Loucy (cell line): ENCODE measurements at regions not wholly inside any gene's neighbourhood (a gene's known extent, or its start where the extent isn't known, plus 50 kb on each side); places are given as distances from the start of the nearest gene placed in this dataset.

Source experiments
- H2AFZ ChIP-seq: fragments of 200-600 bp; sonication (generic); 2 replicates; pipeline ENCODE4 v1.6.0; 2016; ENCODE audit warnings: antibody characterized with exemption, mild to moderate bottlenecking, low read length, moderate library complexity
- H3F3A ChIP-seq: fragments of 200-600 bp; 2 replicates; pipeline ENCODE4 v1.6.0; 2016; ENCODE audit warnings: antibody characterized with exemption, low read depth, mild to moderate bottlenecking
- H3K27me3 ChIP-seq: fragments of 200-600 bp; sonication (generic); 2 replicates; pipeline ENCODE4 v1.6.1; 2014; ENCODE audit warnings: low read length, mild to moderate bottlenecking; ENCODE audit not compliant: insufficient read depth, poor library complexity, severe bottlenecking
- H3K36me3 ChIP-seq: fragments of 200-600 bp; sonication (generic); 2 replicates; pipeline ENCODE4 v1.6.1; 2016; ENCODE audit warnings: low read length; ENCODE audit not compliant: insufficient read depth
- H3K4me1 ChIP-seq: fragments of 200-600 bp; sonication (generic); 2 replicates; pipeline ENCODE4 v1.5.1; 2014; ENCODE audit warnings: low read length, mild to moderate bottlenecking; ENCODE audit not compliant: insufficient read depth, poor library complexity, severe bottlenecking
- H3K4me2 ChIP-seq: fragments of 200-600 bp; sonication (generic); 2 replicates; pipeline ENCODE4 v1.6.0; 2014; ENCODE audit warnings: antibody characterized with exemption, low read length, low read depth, mild to moderate bottlenecking; ENCODE audit not compliant: poor library complexity, severe bottlenecking
- H3K4me3 ChIP-seq: fragments of 200-600 bp; sonication (generic); 2 replicates; pipeline ENCODE4 v1.5.1; 2014; ENCODE audit warnings: low read length, mild to moderate bottlenecking, mixed read lengths; ENCODE audit not compliant: poor library complexity, severe bottlenecking
- H3K79me2 ChIP-seq: fragments of 200-600 bp; sonication (generic); 2 replicates; pipeline ENCODE4 v1.6.1; 2014; ENCODE audit warnings: low read length; ENCODE audit not compliant: insufficient read depth
- H3K9ac ChIP-seq: fragments of 200-600 bp; sonication (generic); 2 replicates; pipeline ENCODE4 v1.6.0; 2014; ENCODE audit warnings: mild to moderate bottlenecking, low read depth, low read length, moderate library complexity; ENCODE audit not compliant: poor library complexity, severe bottlenecking
- H3K9me2 ChIP-seq: fragments of 200-600 bp; sonication (generic); replicated peaks from 2 replicates; pipeline ENCODE4 v1.6.1; 2016; ENCODE audit warnings: low read depth, low read length, mixed read lengths
- H3K9me3 ChIP-seq: fragments of 200-600 bp; sonication (generic); 2 replicates; pipeline ENCODE4 v1.6.1; 2014; ENCODE audit warnings: mild to moderate bottlenecking, antibody characterized with exemption, low read length, low read depth; ENCODE audit not compliant: insufficient read depth
- H4K20me1 ChIP-seq: fragments of 200-600 bp; sonication (generic); 2 replicates; pipeline ENCODE4 v1.6.0; 2014; ENCODE audit warnings: antibody characterized with exemption, low read length, mild to moderate bottlenecking; ENCODE audit not compliant: insufficient read depth, poor library complexity, severe bottlenecking
- EZH2phosphoT487 ChIP-seq: fragments of 200-600 bp; IDR thresholded peaks from 2 replicates; pipeline ENCODE4 v1.6.1; 2018; ENCODE audit warnings: antibody characterized with exemption, mild to moderate bottlenecking, moderate library complexity, borderline replicate concordance
- TF ChIP-seq, protein P1 (sequence below): fragments of 200-600 bp; sonication (generic); conservative IDR thresholded peaks from 2 replicates; pipeline ENCODE4 v1.5.1; 2014; ENCODE audit warnings: mild to moderate bottlenecking, antibody characterized with exemption, low read length

DNA sequence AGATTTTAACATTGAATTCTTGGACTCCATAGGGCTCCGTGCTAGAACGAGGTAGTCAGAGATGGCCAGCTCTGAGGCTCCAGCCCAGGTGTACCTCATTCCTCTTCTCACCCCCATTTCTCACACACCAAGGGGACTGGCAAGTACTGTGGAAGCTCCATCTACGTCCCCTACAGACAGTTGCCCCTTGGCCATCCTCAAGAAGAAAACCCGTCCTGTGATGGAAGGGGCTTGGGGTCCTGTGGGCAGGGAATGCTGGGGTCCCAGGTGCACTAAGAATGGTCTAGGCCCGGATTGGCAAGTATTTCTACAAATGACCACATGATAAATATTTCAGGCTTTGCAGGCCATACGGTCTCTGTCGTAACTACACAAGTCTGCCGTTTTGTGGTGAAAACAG, 110.3 kb downstream of the PDCL3 start:
- Histone ChIP-seq H3K4me1 (no peaks in the 10 kb centered on the region), H4K20me1 (no peaks in the 10 kb centered on the region), H3K4me3 (no peak overlapping the region), H3K9ac (no peak overlapping the region), H3K9me2 (no peaks in the 10 kb centered on the region), H3K4me2 (no peak overlapping the region), H3K9me3 (no peaks in the 10 kb centered on the region), H3K36me3 (no peaks in the 10 kb centered on the region), H3K79me2 (no peaks in the 10 kb centered on the region), H3F3A (no peaks in the 10 kb centered on the region), H2AFZ (no peak overlapping the region), H3K27me3 (no peaks in the 10 kb centered on the region)
- TF ChIP-seq, protein P1, sequence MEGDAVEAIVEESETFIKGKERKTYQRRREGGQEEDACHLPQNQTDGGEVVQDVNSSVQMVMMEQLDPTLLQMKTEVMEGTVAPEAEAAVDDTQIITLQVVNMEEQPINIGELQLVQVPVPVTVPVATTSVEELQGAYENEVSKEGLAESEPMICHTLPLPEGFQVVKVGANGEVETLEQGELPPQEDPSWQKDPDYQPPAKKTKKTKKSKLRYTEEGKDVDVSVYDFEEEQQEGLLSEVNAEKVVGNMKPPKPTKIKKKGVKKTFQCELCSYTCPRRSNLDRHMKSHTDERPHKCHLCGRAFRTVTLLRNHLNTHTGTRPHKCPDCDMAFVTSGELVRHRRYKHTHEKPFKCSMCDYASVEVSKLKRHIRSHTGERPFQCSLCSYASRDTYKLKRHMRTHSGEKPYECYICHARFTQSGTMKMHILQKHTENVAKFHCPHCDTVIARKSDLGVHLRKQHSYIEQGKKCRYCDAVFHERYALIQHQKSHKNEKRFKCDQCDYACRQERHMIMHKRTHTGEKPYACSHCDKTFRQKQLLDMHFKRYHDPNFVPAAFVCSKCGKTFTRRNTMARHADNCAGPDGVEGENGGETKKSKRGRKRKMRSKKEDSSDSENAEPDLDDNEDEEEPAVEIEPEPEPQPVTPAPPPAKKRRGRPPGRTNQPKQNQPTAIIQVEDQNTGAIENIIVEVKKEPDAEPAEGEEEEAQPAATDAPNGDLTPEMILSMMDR: no peak
- TF ChIP-seq EZH2phosphoT487: no peak

DNA sequence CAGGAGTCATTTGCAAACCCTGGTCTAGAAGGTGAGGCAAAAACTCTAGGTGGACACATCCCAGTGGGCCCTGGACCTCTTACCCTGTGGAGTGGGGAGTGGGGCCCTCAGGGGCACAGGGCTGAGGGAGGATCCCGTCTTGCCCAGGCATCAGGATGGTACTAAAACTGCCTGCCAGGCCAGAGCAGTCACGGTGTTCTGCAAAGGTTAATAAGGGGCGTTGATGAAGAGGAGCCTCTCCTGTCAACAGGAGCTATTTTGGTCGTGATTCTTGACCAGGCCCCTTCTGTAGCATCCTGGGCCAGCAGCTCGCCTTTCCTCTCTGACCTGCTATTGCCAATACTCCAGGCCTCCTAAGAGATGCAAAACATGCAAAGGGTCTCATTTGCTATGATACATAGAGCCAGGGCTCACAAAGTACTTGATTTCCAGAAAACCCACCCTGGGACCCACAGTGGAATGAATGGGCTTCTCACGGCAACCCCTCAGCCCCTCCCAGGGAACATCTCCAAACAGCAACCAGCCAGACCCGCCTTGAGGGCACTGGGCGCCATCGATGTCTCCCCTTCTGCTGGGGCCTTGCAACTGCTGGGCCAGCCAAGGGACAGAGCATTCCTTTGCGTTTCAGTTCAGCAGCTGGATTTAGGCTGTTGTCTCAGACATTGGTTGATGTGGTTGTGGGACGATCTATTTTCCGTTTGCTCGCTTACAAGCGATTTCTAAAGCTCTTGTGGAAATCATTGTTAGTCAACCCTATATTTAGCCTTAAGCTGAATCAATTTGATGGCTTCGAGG, 111.1 kb downstream of the PDCL3 start:
- H4K20me1 ChIP-seq: no peaks in the 10 kb centered on the region

DNA sequence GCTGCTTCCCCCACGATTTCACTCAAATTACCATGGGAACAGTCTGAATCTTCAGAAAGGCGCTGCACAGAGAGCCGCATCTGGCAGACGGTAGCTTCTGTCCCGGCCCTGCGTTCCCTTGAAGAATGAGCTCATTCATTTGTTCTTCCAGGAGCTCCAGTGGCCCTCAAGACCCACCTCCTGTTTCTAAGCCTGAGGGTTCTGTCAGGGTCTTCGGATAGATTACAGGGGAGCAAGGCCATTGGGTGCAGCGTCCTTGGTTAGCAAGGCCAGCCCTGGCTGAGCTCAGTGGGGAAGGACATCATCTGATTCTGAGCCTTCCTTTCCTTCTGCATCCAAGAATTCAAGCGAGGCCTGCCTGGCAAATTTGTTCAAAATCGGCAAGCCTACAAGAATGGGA, 111.9 kb downstream of the PDCL3 start:
- H3K27me3 ChIP-seq: no peaks in the 10 kb centered on the region

More for the DNA sequence above, 111.1 kb downstream of the PDCL3 start:
- Histone ChIP-seq H3K9me3 (no peaks in the 10 kb centered on the region), H3K9ac (no peak overlapping the region), H3K9me2 (no peaks in the 10 kb centered on the region), H3K36me3 (no peaks in the 10 kb centered on the region), H3K4me2 (no peak overlapping the region), H3F3A (no peaks in the 10 kb centered on the region), H3K4me1 (no peaks in the 10 kb centered on the region), H3K4me3 (no peak overlapping the region), H3K27me3 (no peaks in the 10 kb centered on the region), H2AFZ (no peak overlapping the region), H3K79me2 (no peaks in the 10 kb centered on the region)
- TF ChIP-seq EZH2phosphoT487: no peak
- TF ChIP-seq, protein P1: no peak

More for the DNA sequence above, 111.9 kb downstream of the PDCL3 start:
- TF ChIP-seq EZH2phosphoT487: no peak
- TF ChIP-seq, protein P1: no peak
- H3K4me2 ChIP-seq: no peak overlapping the region
- no peaks in the 10 kb centered on the region for H3F3A ChIP-seq
- H3K4me1 ChIP-seq: no peaks in the 10 kb centered on the region
- H2AFZ ChIP-seq: no peak overlapping the region
- H3K4me3 ChIP-seq: no peak overlapping the region
- no peaks in the 10 kb centered on the region for H3K9me3 ChIP-seq
- H4K20me1 ChIP-seq: no peaks in the 10 kb centered on the region
- H3K79me2 ChIP-seq: no peaks in the 10 kb centered on the region
- no peak overlapping the region for H3K9ac ChIP-seq
- H3K36me3 ChIP-seq: no peaks in the 10 kb centered on the region
- no peaks in the 10 kb centered on the region for H3K9me2 ChIP-seq
